Mesothelial cell of epicardium (in vitro differentiated cells): ENCODE measurements at regions not wholly inside any gene's neighbourhood (a gene's known extent, or its start where the extent isn't known, plus 50 kb on each side); places are given as distances from the start of the nearest gene placed in this dataset.

Source experiments
- DNase-seq, 2 experiments: peaks; one replicate each; pipeline ENCODE4 v3.0.0; 2021; ENCODE audit warnings: low spot score in 2 of 2; ENCODE audit not compliant: unreplicated experiment in 2 of 2
- H3K27ac Mint-ChIP-seq: 2 replicates; pipeline ENCODE4 v1.8.0; 2021; ENCODE audit warnings: mixed read lengths
- H3K27me3 Mint-ChIP-seq: 2 replicates; pipeline ENCODE4 v1.8.0; 2021; ENCODE audit warnings: low read depth, mixed read lengths
- H3K36me3 Mint-ChIP-seq: 2 replicates; pipeline ENCODE4 v1.8.0; 2021; ENCODE audit warnings: mixed read lengths
- H3K4me1 Mint-ChIP-seq: 2 replicates; pipeline ENCODE4 v1.8.0; 2021; ENCODE audit warnings: mixed read lengths
- H3K4me3 Mint-ChIP-seq: 2 replicates; pipeline ENCODE4 v1.8.0; 2021; ENCODE audit warnings: mild to moderate bottlenecking, moderate library complexity, mixed read lengths
- H3K9me3 Mint-ChIP-seq: 2 replicates; pipeline ENCODE4 v1.8.0; 2021; ENCODE audit warnings: mixed read lengths
- TF ChIP-seq, protein P1 (sequence below): fragments of 200-600 bp; sonication (generic); IDR thresholded peaks from one replicate; pipeline ENCODE4 v1.5.0; 2021; ENCODE audit warnings: antibody characterized with exemption; ENCODE audit not compliant: unreplicated experiment

DNA sequence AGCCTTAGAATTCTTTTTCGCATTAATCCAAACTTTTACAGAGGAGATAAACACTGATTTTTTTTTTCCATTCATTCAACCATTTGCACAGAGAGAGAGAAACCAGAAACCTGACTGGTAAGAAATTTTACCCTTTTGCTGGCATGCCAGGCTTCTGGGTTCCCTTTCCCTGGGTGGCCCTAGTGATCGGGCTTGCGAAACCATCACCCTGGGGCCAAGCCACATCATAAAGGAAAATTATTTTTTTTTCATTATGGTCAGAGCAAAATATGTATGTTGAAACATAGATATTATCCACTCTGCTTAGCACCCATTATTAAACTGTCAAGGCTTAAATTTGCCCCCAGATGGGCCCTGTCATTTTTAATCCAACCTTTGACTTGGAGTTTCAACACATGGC, 55.4 kb upstream of the INHBA start:
- H3K27me3 Mint-ChIP-seq: no peaks in the 10 kb centered on the region
- no peak for DNase-seq
- peaks cover 57% of the 10 kb centered on the region for H3K9me3 Mint-ChIP-seq
- H3K27ac Mint-ChIP-seq: no peak overlapping the region
- peaks cover 16% of the 10 kb centered on the region for H3K36me3 Mint-ChIP-seq
- TF ChIP-seq, protein P1, sequence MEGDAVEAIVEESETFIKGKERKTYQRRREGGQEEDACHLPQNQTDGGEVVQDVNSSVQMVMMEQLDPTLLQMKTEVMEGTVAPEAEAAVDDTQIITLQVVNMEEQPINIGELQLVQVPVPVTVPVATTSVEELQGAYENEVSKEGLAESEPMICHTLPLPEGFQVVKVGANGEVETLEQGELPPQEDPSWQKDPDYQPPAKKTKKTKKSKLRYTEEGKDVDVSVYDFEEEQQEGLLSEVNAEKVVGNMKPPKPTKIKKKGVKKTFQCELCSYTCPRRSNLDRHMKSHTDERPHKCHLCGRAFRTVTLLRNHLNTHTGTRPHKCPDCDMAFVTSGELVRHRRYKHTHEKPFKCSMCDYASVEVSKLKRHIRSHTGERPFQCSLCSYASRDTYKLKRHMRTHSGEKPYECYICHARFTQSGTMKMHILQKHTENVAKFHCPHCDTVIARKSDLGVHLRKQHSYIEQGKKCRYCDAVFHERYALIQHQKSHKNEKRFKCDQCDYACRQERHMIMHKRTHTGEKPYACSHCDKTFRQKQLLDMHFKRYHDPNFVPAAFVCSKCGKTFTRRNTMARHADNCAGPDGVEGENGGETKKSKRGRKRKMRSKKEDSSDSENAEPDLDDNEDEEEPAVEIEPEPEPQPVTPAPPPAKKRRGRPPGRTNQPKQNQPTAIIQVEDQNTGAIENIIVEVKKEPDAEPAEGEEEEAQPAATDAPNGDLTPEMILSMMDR: no peak
- no peak overlapping the region for H3K4me3 Mint-ChIP-seq
- no peaks in the 10 kb centered on the region for H3K4me1 Mint-ChIP-seq

DNA sequence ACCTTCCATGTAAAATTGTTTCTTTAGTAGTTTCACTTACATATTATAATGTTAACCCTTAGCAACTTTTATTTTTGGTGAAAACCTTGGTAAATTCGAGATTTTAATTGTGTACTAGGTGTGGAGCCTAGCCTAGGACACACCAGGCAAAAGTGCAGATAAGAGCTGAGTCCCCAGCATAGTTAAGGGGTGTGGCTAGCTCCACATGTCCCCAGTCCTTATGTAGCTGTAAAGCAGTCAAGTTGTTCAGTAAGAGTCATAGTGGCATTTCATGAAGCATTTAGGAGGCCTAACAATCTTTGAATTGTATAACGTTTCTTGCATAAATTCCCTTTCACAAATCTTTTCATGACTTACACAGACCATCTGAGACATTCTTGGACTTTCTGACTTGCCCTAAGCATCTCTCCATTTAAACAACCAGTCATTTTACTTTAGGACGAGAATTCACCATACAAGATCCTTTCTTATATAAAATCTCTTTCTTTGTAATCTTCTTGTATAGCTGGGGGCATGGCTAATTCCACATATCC, 53.8 kb upstream of the INHBA start:
- Mint-ChIP-seq H3K27me3 (no peaks in the 10 kb centered on the region), H3K4me3 (no peak overlapping the region), H3K27ac (no peak overlapping the region), H3K9me3 (peaks cover 65% of the 10 kb centered on the region), H3K4me1 (peaks cover 4% of the 10 kb centered on the region), H3K36me3 (peaks cover 16% of the 10 kb centered on the region)
- TF ChIP-seq, protein P1: no peak
- no peak for DNase-seq

DNA sequence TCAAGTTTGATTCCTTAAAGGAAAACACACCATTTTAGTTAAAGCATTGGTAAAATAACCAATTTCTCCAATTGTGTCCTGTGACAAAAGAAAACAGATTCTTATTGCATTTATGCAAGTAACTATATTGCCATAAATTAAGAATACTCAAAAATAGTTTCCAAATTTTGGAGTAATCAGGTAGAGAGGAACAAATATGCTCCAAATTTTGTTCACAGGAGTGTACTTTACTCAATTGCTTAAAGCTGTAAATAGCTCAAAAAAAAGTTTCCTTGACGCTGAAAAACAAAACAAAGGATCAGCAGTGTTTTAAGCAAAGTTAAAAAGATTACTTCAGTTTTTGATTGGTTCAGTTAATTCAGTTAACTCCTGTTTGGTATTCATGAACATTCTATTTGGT, 52.2 kb upstream of the INHBA start:
- Mint-ChIP-seq H3K36me3 (peaks cover 16% of the 10 kb centered on the region), H3K9me3 (peaks cover 66% of the 10 kb centered on the region), H3K27me3 (no peaks in the 10 kb centered on the region), H3K27ac (no peak overlapping the region), H3K4me3 (no peak overlapping the region), H3K4me1 (peaks cover 4% of the 10 kb centered on the region)
- no peak for DNase-seq
- TF ChIP-seq, protein P1: no peak

DNA sequence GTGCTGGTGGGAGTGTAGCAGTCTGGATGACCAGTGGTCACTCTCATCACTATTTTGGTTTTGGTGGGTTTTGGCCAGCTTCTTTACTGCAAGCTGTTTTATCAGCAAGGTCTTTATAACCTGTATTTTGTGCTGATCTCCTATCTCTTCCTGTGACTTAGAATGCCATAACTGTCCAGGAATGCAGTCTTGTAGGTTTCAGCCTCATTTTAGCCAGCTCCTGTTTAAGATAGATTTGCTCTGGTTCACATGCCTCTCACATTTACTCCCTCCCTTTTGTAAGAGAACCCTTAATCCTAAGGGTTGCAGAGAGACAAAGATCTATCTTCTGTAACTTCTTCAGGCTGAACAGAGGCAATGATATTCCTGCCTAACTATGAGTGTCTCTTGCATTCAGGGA, 51.2 kb upstream of the INHBA start:
- peaks cover 64% of the 10 kb centered on the region for H3K9me3 Mint-ChIP-seq
- DNase-seq: no peak
- no peak overlapping the region for H3K4me3 Mint-ChIP-seq
- peaks cover 4% of the 10 kb centered on the region for H3K4me1 Mint-ChIP-seq
- H3K27me3 Mint-ChIP-seq: no peaks in the 10 kb centered on the region
- H3K36me3 Mint-ChIP-seq: peaks cover 16% of the 10 kb centered on the region
- no peak overlapping the region for H3K27ac Mint-ChIP-seq
- TF ChIP-seq, protein P1: no peak
